Coronary artery (tissue), 2 donors: ENCODE measurements at regions not wholly inside any gene's neighbourhood (a gene's known extent, or its start where the extent isn't known, plus 50 kb on each side); places are given as distances from the start of the nearest gene placed in this dataset.

Experiments used
- DNase-seq: peaks from one replicate; pipeline ENCODE4 v3.0.0-alpha.2; 2017; ENCODE audit warnings: low spot score
- H3K27ac ChIP-seq, 2 donors: fragments of 200-600 bp; sonication (generic); one replicate each; pipeline ENCODE4 v1.5.1; 2016 to 2019
- H3K4me3 ChIP-seq: fragments of 200-600 bp; sonication (generic); 2 replicates; pipeline ENCODE4 v1.5.1; 2016; ENCODE audit warnings: mild to moderate bottlenecking, moderate library complexity
- TF ChIP-seq, protein P1 (sequence below): fragments of 200-600 bp; sonication (generic); IDR thresholded peaks from one replicate; pipeline ENCODE4 v1.5.1; 2019; ENCODE audit warnings: antibody characterized with exemption

DNA sequence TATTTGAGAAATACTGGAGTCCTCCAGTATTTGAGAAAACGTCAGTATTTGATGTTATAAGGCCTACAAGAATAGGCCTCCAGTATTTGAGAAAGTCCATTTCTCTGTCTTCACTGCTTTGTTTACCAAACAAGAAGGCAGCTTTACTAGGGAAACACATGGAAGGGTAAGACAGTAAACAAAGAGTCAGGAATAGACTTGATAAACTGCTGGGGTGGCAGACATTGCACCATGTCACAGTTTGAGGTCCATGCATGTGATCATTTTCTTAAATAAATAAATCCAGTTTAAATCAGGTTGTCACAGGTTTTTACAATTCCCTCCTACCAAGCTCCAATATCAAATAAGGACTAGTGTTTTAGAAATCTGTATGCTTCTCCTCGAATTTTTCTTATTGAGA lies 1431.0 kb upstream of the SPRY2 start:
- Histone ChIP-seq H3K4me3 (no peak overlapping the region), H3K27ac (no peak overlapping the region)
- TF ChIP-seq, protein P1, sequence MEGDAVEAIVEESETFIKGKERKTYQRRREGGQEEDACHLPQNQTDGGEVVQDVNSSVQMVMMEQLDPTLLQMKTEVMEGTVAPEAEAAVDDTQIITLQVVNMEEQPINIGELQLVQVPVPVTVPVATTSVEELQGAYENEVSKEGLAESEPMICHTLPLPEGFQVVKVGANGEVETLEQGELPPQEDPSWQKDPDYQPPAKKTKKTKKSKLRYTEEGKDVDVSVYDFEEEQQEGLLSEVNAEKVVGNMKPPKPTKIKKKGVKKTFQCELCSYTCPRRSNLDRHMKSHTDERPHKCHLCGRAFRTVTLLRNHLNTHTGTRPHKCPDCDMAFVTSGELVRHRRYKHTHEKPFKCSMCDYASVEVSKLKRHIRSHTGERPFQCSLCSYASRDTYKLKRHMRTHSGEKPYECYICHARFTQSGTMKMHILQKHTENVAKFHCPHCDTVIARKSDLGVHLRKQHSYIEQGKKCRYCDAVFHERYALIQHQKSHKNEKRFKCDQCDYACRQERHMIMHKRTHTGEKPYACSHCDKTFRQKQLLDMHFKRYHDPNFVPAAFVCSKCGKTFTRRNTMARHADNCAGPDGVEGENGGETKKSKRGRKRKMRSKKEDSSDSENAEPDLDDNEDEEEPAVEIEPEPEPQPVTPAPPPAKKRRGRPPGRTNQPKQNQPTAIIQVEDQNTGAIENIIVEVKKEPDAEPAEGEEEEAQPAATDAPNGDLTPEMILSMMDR = no peak
- DNase-seq = no peak

DNA sequence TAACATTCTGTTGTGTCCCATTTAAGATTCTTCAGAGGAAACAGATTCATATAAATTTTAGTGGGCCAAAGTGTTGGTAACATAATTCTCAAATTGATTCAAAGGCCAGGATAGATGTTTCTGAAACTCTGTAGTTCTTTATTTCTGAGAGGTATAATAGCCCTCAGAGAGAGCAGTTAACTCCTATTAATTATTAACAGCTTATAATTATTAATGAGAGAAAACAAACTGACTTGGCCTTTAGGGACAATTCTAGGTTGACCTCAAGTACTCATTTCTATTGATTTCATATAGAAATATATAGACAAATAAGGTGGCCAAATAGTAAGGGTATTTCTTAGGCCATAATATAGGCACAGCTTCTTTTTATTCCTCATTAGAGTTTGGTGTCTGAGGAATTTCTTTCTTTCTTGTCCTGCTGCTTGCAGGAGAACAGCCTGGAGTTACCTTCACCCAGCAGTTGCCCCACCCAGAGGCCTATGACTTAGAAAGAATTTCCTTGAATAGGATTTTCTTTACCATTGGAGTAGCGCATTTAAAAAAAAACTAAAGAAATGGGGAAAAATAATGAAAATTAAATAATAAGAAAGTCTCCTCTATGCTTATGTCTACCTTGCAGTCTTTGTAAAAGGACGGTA lies 1430.1 kb upstream of the SPRY2 start:
- H3K4me3 ChIP-seq = no peak overlapping the region
- H3K27ac ChIP-seq = no peak overlapping the region
- TF ChIP-seq, protein P1 = no peak
- no peak for DNase-seq

DNA sequence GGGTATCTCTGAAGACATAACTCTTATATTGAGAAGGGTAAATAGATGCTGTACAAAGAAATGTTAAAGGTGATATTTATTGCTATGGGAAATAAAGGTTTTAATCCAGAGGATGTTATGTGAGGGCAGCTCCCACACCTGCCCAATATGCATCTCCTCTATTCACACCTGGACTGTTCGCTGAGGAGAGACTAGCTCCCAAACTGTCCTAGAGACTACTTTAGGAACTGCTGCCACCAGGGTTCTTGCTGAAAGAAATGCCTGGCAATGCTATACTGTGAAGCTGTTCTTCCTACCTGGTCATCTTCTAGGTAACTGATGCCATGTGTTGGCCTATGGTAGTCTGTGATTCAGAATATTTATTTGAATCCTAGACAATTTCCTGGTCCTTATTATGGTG lies 1421.5 kb upstream of the SPRY2 start:
- H3K4me3 ChIP-seq = no peak overlapping the region
- TF ChIP-seq, protein P1 = no peak
- H3K27ac ChIP-seq = no peak overlapping the region
- DNase-seq = no peak

DNA sequence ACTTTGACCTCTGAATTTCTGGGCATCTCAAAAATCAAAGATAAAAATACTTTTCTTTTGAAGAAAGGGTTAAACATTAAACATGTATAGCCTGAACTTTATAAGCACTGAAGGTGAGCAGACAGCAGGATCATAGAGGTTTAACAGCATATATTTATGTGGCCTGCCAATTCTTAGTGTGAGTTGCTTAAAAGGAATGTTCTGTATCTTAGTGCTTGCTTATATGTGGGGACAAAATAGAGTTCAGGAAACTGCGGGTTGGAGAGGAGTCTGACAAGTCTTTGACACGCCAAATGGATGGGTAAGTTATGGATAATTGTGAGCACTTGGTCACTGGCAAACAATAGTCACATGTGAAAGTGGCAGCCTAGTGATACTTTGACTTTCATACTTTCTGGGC lies 1419.4 kb upstream of the SPRY2 start:
- H3K4me3 ChIP-seq = no peak overlapping the region
- DNase-seq = no peak
- no peak overlapping the region for H3K27ac ChIP-seq
- TF ChIP-seq, protein P1 = no peak

DNA sequence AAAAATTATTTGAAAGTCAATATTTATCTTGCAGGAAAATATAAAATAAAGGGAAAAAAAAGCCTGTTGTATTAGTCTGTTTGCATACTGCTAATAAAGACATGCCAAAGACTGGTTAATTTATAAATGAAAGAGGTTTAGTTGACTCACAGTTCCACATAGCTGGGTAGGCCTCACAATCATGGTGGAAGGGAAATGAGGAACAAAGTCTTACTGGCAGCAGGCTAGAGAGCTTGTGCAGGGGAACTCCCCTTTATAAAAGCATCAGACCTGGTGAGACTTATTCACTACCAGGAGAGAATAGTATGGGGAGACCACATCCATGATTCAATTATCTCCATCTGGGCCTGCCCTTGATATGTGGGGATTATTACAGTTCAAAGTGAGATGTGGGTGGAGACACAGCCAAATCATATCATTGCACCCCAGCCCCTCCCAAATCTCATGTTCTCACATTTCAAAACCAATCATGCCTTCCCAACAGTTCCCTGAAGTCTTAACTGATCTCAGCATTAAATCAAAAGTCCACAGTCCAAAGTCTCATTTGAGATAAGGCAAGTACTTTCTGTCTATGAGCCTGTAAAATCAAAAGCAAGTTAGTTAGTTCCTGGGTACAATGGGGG lies 1416.5 kb upstream of the SPRY2 start:
- TF ChIP-seq, protein P1 = no peak
- Histone ChIP-seq H3K4me3 (no peak overlapping the region), H3K27ac (no peak overlapping the region)
- no peak for DNase-seq

DNA sequence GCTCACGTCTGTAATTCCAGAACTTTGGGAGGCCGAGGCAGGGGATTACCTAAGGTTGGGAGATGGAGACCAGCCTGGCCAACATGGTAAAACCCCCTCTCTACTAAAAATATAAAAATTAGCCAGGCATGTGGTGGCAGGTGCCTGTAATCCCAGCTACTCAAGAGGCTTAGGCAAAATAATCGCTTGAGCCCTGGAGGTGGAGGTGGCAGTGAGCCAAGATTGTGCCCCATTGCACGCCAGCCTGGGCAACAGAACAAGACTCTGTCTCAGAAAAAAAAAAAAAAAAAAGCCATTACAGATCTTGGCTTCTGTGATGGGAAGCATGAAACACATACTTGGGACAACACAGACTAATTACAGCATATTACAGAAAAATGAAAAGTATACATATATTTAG lies 1404.5 kb upstream of the SPRY2 start:
- TF ChIP-seq, protein P1 = no peak
- H3K4me3 ChIP-seq = no peak overlapping the region
- no peak overlapping the region for H3K27ac ChIP-seq
- no peak for DNase-seq

DNA sequence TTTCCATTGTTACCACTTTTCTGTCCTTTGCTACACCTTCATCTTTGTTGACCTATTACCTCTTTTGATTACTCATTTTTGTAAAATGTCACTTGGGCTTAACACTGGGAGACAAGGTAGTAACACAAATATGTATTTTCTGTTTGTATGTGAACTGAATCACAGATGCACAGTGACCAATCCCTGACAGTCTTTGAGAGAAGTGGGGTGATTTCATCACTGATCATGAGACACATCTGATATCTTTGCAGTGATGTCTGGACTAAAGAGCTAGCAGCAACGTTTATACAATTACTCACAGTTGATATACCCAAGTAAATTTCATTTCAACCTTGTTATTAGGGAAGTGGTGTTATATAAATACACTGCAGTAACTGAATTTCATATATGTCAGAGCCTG lies 1397.4 kb upstream of the SPRY2 start:
- no peak overlapping the region for H3K27ac ChIP-seq
- no peak overlapping the region for H3K4me3 ChIP-seq
- no peak for DNase-seq
- TF ChIP-seq, protein P1 = no peak
